GM12891 (cell line): ENCODE measurements at regions not wholly inside any gene's neighbourhood (a gene's known extent, or its start where the extent isn't known, plus 50 kb on each side); places are given as distances from the start of the nearest gene placed in this dataset.

Source experiments
- POLR2A ChIP-seq: IDR thresholded peaks from 2 replicates; pipeline ENCODE4 v1.6.1; 2011; ENCODE audit warnings: low read depth, low read length, control low read depth
- SPI1 ChIP-seq: IDR thresholded peaks from 2 replicates; pipeline ENCODE4 v1.6.1; 2011; ENCODE audit warnings: low read depth, low read length, control low read depth
- TAF1 ChIP-seq: IDR thresholded peaks from 2 replicates; pipeline ENCODE4 v1.6.1; 2011; ENCODE audit warnings: low read depth, low read length, control low read depth

DNA sequence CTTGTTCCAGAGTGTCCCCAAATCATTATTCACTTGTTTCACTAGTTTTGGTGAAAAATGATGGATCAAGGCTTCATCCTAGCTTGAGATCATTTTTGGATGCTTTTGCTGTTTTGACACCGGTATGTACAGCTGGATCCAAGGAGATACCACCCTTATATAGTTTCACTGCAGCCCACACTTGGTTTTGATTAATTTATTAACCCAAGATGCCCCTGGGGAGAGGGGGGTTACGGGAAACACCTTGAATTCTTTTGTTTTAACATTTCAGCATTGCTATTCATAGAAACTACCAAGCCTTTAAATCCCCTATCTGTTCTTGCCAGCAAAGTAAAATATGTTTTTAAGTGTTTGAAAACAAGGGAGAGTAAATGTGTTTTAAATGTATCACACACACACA lies 457.7 kb upstream of the RUNX1 start:
- TF ChIP-seq POLR2A (no peak), TAF1 (no peak), SPI1 (no peak)
